GM03348 (cell line): ENCODE measurements at regions not wholly inside any gene's neighbourhood (a gene's known extent, or its start where the extent isn't known, plus 50 kb on each side); places are given as distances from the start of the nearest gene placed in this dataset.
"Not testable (repeated sequence)": the region's sequence is repeated elsewhere in the genome, so short reads cannot be mapped to it uniquely, and the experiment has no call there.

ENCODE experiments used
- DNase-seq: peaks from one replicate; pipeline ENCODE4 v3.0.0; 2012; ENCODE audit warnings: low spot score

- no peak for DNase-seq
These were observed 327.8 kb downstream of the CENPW start for GRCh38 chr6:126667728-126668127.

GRCh38 chr6:126672649-126673048, 332.7 kb downstream of the CENPW start:
- peak; percentile 66 for DNase-seq

- not testable (repeated sequence) for DNase-seq
These were observed 333.8 kb downstream of the CENPW start for GRCh38 chr6:126673749-126674148.

DNA sequence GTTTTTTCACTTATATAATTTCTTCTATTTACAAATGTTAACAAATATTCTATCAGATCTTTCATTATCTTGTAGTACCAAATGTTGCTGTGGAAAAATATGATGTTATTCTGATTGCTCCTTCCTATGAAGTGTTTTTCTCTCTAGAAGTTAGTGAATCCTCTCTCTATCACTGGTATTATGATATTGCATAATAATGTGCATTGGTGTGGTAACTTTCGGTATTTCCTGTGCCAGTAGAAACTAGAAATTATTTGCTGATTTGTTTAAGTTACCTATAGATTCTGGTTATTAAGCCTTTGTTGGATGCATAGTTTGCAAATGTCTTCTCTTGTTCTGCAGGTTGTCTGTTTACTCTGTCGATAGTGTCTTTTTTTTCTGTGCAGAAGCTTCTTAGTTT, 342.5 kb downstream of the CENPW start:
- DNase-seq = peak; percentile 23

- DNase-seq = no peak
These were observed 345.3 kb downstream of the CENPW start for GRCh38 chr6:126685182-126685581.

DNA sequence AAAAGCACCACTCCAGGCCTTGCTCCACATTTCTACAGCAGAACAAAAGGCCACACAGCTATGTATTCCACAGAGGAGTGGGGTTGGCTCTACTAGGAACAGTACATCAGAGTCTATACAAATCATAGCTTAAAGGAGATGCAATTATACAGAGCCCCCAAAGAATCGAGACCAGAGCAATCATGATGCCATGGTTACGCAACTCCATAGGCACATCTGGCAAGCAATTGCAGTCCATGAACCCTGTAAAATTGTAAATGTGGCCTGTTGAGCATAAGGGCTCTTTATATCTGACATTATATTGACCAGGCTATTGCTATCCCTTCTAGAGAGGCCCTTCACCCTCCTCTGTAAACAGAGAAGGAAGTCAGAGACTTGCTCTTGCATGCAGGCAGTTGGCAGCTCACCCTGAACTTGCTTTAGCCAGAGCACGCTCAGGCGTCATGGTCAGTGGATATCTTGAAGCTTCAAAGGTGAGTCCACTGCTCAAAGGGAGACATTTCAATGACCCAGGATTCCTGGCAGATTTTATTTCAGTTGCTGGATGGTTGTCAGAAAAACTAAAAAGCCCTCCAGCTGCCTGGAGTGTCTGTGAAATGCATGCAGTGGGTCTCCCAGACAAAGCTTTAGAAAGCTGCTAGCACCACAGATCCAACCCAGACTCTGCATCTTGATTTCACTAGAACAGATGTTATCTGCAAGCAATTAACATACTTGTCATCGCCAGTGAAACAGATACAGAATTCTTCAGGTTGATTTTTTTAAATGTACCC, 357.2 kb downstream of the CENPW start:
- no peak for DNase-seq

- DNase-seq = no peak
These were observed 358.9 kb downstream of the CENPW start for GRCh38 chr6:126698732-126699240.

- DNase-seq = peak; percentile 9
These were observed 362.0 kb downstream of the CENPW start for GRCh38 chr6:126701676-126702560.

DNA sequence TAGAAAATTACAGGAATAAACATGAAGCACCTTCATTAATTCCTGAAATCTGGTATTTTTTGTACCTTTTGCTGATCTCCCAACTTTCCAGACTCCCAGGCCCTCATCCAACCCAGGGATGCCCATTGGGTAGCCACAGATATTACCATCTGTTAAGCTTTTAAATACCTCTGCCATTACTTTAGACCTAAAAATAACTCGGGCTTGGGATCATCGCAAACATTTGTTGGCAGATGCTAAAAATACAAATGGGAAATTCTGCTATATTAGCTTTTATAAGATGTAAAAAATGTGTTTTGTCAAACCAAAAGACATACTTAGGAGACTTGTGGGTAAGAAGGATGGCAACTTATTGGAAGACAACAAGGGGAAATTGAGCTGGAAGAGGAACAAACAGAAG, 376.1 kb downstream of the CENPW start:
- peak; percentile 24 for DNase-seq

GRCh38 chr6:126716826-126717509, 377.1 kb downstream of the CENPW start:
- DNase-seq = no peak

- no peak for DNase-seq
These were observed 378.8 kb downstream of the CENPW start for GRCh38 chr6:126718600-126719327.

DNA sequence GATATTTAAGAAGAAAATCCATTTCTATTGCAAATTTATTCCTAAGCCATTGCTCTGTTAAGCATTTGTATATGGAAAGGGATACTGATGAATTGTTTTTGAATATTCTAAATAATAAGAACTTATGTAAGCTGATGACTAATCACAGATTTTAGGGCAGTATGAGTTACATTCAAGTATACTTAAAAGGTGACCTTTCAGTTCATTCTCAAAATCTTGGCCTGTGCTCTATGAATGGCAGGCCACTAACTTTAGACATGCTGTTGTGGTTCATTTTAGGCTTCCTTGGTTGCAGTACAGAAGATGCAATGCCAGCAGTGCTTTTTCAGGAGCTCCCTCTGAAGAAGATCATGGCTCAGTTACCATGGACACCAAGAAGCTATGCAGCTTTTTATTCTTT, 380.4 kb downstream of the CENPW start:
- no peak for DNase-seq

GRCh38 chr6:126721581-126722160, 381.8 kb downstream of the CENPW start:
- peak; percentile 73 for DNase-seq

DNA sequence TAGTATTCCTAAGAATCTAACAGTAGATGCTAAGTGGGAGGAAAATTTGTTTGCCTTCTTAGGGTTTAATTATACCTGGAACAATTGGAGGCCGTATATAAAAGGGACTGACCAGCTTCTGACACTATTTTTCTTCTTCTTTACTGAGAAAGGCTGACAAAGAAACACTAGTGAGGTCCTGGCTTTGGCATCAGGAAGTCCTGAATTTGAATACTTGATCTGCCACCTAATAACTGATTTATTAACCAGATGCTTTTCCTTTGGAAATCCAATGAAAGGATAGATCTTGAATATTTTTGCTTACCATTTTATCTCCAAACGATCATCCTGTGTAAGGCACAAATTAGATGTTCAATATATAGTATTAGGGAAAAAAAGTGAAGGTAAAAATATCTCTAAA, 382.5 kb downstream of the CENPW start:
- DNase-seq = no peak

DNA sequence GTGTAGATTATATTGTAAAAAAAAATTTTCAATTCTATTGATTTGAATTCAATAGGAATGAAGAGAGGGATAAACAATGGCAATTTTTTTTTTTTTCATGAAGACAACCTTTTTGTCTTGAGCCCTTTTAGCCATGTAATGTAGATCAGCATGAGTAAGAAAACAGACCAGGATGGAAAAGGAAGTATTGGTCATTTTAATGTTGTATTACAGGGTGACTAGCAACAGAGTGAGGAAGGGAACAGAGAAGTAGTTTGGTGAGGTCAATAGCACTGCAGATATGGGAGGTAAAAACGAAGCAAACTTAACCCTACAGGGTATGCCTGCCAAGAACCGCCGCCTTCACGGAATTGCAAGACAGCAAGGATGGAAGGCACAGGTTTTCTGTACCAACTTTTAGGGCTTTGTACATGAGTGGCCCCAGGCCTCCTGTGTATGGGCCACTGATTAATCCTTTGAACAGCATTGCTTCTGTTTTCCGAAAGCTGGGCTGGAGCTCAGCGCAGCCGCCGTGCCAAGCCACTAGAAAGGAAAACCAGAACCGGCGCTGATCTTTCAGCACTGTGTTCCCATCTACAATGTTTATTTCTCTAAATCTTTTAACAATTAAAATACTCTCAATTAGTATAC, 383.7 kb downstream of the CENPW start:
- peak; percentile 20 for DNase-seq

DNA sequence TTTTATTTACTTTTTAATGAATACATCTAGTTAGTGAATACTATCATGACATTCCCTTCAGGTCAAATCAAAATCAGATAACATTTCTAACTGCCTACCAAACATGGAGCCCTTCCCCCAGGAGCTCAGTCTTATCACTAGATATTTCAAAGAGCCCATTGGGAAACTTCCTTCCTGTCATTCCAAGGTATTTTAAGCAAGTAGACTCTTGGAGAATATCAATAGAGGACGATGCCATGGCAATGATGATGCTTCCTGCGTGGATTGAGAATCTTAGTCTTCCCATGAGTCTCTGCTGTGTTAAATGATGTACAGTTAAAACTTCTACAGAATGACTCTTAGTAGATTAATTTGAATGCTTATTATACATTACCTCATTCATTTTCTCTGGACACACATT, 384.9 kb downstream of the CENPW start:
- no peak for DNase-seq

DNA sequence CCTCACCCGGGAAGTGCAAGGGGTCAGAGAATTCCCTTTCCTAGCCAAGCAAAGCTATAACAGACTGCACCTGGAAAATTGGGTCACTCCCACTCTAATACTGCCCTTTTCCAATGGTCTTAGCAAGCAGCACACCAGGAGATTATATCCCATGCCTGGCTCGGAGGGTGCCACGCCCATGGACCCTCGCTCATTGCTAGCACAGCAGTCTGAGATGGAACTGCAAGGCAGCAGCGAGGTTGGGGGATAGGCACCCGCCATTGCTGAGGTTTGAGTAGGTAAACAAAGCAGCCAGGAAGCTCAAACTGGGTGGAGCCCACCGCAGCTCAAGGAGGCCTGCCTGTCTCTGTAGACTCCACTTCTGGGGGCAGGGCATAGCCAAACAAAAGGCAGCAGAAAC, 386.5 kb downstream of the CENPW start:
- DNase-seq = not testable (repeated sequence)

DNA sequence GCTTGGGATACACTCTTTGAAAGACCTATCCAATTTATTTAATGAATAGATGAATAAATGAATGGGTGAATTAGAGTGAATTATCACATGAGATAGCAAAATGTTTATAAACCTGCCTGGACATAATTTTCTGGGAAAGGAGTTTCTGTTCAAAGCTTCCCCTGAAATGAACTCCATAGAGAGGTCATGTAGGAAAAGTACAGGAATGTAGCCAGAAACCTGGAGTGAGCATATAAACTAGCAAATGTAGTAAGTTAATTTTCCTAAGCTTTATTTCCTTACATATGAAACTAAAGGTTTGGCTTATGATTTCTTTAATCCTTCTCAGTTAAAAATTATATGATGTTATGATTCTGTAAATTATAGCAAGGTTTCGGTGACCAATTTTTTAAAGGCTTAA, 380.3 kb upstream of the RSPO3 start:
- no peak for DNase-seq

DNA sequence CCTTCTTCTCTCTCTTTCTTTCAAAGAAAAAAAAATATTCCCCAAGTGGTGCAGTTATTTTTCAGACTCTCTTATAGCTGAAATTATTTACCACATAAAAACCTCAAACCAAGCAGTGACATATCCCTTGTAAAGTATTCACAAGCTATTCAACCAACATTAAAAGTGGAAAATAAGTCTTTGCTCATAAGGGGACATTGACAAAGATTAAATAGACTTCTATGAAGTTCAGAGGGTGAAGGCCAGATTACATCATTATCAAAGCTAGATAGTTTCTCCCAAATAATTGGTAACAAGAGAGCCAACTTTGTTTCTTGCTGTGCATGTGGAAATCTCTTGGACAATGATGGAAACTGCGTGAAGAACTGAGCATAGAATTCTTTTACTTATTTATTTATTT, 379.8 kb upstream of the RSPO3 start:
- no peak for DNase-seq

DNA sequence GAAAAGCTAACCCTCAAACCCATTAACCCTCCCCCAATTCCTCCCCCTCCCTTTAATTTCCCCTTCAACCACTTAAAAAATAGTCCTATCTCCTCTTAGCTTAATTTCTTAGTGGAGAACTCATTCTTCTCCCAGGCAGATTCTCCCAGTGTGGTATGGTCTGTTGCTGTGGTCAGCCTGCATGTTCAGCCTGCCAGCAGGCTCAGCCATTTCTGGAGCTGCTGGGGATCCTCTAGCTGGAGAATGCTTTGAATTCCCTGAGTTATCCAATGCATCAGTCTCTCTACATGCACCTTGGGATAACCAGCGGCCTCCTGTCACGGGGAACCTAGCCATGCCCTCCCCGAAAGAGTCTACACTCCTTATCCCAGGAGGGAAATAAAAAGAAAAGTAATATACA, 375.4 kb upstream of the RSPO3 start:
- no peak for DNase-seq
